Skin of body (tissue), 1 donor: ENCODE measurements at regions not wholly inside any gene's neighbourhood (a gene's known extent, or its start where the extent isn't known, plus 50 kb on each side); places are given as distances from the start of the nearest gene placed in this dataset.

Experiments
- DNase-seq: peaks from one replicate; lab custom pipeline; 2025; lab: John Stamatoyannopoulos, UW

- DNase-seq, result no peak
Observed at GRCh38 chr16:6427621-6428020, 905.0 kb upstream of the RBFOX1 start.

GRCh38 chr16:6407596-6407995 lies 925.0 kb upstream of the RBFOX1 start:
- DNase-seq, result no peak

- DNase-seq, result peak; percentile 83
Observed at GRCh38 chr16:6406028-6406427, 926.6 kb upstream of the RBFOX1 start.

- no peak for DNase-seq
Observed at GRCh38 chr16:6382924-6383459, 949.7 kb upstream of the RBFOX1 start.

- DNase-seq, result no peak
Observed at GRCh38 chr16:6381896-6382295, 950.7 kb upstream of the RBFOX1 start.

- DNase-seq, result no peak
Observed at GRCh38 chr16:6377956-6378355, 954.7 kb upstream of the RBFOX1 start.

- DNase-seq, result no peak
Observed at GRCh38 chr16:6375465-6376075, 957.1 kb upstream of the RBFOX1 start.

GRCh38 chr16:6374821-6375220 lies 957.8 kb upstream of the RBFOX1 start:
- no peak for DNase-seq

GRCh38 chr16:6364846-6365245 lies 967.8 kb upstream of the RBFOX1 start:
- no peak for DNase-seq

GRCh38 chr16:6363896-6364607 lies 968.6 kb upstream of the RBFOX1 start:
- no peak for DNase-seq

GRCh38 chr16:6363396-6363795 lies 969.2 kb upstream of the RBFOX1 start:
- no peak for DNase-seq

- no peak for DNase-seq
Observed at GRCh38 chr16:6362321-6362720, 970.3 kb upstream of the RBFOX1 start.

- no peak for DNase-seq
Observed at GRCh38 chr16:6360641-6361040, 972.0 kb upstream of the RBFOX1 start.

- DNase-seq, result no peak
Observed at GRCh38 chr16:6356911-6357310, 975.7 kb upstream of the RBFOX1 start.

GRCh38 chr16:6349725-6350124 lies 982.9 kb upstream of the RBFOX1 start:
- DNase-seq, result no peak

- DNase-seq, result no peak
Observed at GRCh38 chr16:6345090-6345489, 987.6 kb upstream of the RBFOX1 start.

GRCh38 chr16:6343157-6343556 lies 989.5 kb upstream of the RBFOX1 start:
- DNase-seq, result no peak

- no peak for DNase-seq
Observed at GRCh38 chr16:6341981-6342380, 990.7 kb upstream of the RBFOX1 start.

- no peak for DNase-seq
Observed at GRCh38 chr16:6335072-6335471, 997.6 kb upstream of the RBFOX1 start.

GRCh38 chr16:6331770-6332169 lies 1000.9 kb upstream of the RBFOX1 start:
- no peak for DNase-seq

GRCh38 chr16:6317934-6318333 lies 1014.7 kb upstream of the RBFOX1 start:
- DNase-seq, result no peak

GRCh38 chr16:6309271-6309670 lies 1023.4 kb upstream of the RBFOX1 start:
- DNase-seq, result no peak

GRCh38 chr16:6308176-6308575 lies 1024.5 kb upstream of the RBFOX1 start:
- no peak for DNase-seq
